Liver (tissue), 3 donors: ENCODE measurements at regions not wholly inside any gene's neighbourhood (a gene's known extent, or its start where the extent isn't known, plus 50 kb on each side); places are given as distances from the start of the nearest gene placed in this dataset.

Experiments
- CTCF ChIP-seq: fragments of 150-350 bp; IDR thresholded peaks from 2 replicates; pipeline ENCODE4 v1.5.1; 2017; ENCODE audit warnings: improper control_type of control experiment, low read depth, low read length; ENCODE audit not compliant: missing input control
- FOXA1 ChIP-seq: IDR thresholded peaks from 2 replicates; pipeline ENCODE4 v1.6.1; 2016; ENCODE audit warnings: antibody characterized with exemption
- FOXA2 ChIP-seq: IDR thresholded peaks from 2 replicates; pipeline ENCODE4 v1.6.1; 2016; ENCODE audit warnings: antibody characterized with exemption
- GABPA ChIP-seq, 2 donors: IDR thresholded peaks in 1 of 2; conservative IDR thresholded peaks in 1 of 2; 2 replicates each; pipeline ENCODE4 v1.6.1; 2016; ENCODE audit warnings: antibody characterized with exemption in 2 of 2, mild to moderate bottlenecking in 1 of 2, moderate library complexity in 1 of 2
- HNF4A ChIP-seq, 2 donors: conservative IDR thresholded peaks; 2 replicates each; pipeline ENCODE4 v1.6.1; 2016; ENCODE audit warnings: antibody characterized with exemption in 2 of 2, mild to moderate bottlenecking in 2 of 2
- MAX ChIP-seq: IDR thresholded peaks from 2 replicates; pipeline ENCODE4 v1.6.1; 2016; ENCODE audit warnings: antibody characterized with exemption
- NR2F2 ChIP-seq: IDR thresholded peaks from 2 replicates; pipeline ENCODE4 v1.6.1; 2016; ENCODE audit warnings: antibody characterized with exemption
- RAD21 ChIP-seq, 2 donors: IDR thresholded peaks; 2 replicates each; pipeline ENCODE4 v1.6.1; 2016; ENCODE audit warnings: antibody characterized with exemption in 2 of 2, mild to moderate bottlenecking in 2 of 2
- TAF1 ChIP-seq: conservative IDR thresholded peaks from 2 replicates; pipeline ENCODE4 v1.6.1; 2016; ENCODE audit warnings: antibody characterized with exemption, mild to moderate bottlenecking
- ZBTB33 ChIP-seq: IDR thresholded peaks from 2 replicates; pipeline ENCODE4 v1.6.1; 2016; ENCODE audit warnings: antibody characterized with exemption
- TF ChIP-seq, protein P1 (sequence below): IDR thresholded peaks from 2 replicates; pipeline ENCODE4 v1.6.1; 2016; ENCODE audit warnings: antibody characterized with exemption, mild to moderate bottlenecking
- donor health status: healthy.
- donor health status: healthy.

DNA sequence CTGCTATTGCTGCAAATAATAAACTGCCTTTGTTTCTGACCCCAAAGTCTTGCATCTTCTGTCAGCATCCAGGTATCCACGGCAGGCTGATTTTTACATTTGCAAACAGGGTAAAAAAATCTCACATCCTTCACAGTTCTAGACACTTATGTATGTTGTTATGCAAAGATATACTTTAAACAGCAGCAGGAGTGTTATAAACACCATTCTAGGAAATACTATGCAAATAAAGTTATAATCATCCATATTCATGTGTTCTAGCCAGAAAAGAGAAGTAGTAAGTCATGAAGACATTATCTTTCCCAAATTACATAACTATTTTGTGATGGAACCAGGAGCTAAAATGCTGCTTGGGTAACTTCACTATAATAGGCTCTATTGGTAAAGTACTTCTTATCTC lies 534.2 kb downstream of the LTN1 start:
- TF ChIP-seq CTCF (no peak), RAD21 (IDR thresholded peaks at IDR 0.05) (no peak), MAX (no peak), ZBTB33 (no peak), GABPA (IDR thresholded peaks at IDR 0.05 in 1 of 2, conservative IDR thresholded peaks at IDR 0.05 in 1 of 2) (no peak), TAF1 (no peak), FOXA2 (no peak), NR2F2 (no peak), FOXA1 (no peak), HNF4A (conservative IDR thresholded peaks at IDR 0.05) (no peak)
- TF ChIP-seq, protein P1, sequence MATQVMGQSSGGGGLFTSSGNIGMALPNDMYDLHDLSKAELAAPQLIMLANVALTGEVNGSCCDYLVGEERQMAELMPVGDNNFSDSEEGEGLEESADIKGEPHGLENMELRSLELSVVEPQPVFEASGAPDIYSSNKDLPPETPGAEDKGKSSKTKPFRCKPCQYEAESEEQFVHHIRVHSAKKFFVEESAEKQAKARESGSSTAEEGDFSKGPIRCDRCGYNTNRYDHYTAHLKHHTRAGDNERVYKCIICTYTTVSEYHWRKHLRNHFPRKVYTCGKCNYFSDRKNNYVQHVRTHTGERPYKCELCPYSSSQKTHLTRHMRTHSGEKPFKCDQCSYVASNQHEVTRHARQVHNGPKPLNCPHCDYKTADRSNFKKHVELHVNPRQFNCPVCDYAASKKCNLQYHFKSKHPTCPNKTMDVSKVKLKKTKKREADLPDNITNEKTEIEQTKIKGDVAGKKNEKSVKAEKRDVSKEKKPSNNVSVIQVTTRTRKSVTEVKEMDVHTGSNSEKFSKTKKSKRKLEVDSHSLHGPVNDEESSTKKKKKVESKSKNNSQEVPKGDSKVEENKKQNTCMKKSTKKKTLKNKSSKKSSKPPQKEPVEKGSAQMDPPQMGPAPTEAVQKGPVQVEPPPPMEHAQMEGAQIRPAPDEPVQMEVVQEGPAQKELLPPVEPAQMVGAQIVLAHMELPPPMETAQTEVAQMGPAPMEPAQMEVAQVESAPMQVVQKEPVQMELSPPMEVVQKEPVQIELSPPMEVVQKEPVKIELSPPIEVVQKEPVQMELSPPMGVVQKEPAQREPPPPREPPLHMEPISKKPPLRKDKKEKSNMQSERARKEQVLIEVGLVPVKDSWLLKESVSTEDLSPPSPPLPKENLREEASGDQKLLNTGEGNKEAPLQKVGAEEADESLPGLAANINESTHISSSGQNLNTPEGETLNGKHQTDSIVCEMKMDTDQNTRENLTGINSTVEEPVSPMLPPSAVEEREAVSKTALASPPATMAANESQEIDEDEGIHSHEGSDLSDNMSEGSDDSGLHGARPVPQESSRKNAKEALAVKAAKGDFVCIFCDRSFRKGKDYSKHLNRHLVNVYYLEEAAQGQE, result no peak
